ENCODE measurements at regions not wholly inside any gene's neighbourhood (a gene's known extent, or its start where the extent isn't known, plus 50 kb on each side); places are given as distances from the start of the nearest gene placed in this dataset.

GRCh38 chr5:100311806-100312205 is 223.4 kb upstream of the FAM174A start:
- no peak overlapping the region for H3K4me2 ChIP-seq (ENCODE audit: low read depth, low read length)
- peak; percentile 23 for DNase-seq
- H3K79me2 ChIP-seq (ENCODE audit: low read length), result no peaks in the 10 kb centered on the region
- H3K27me3 ChIP-seq (replicated peaks; ENCODE audit: insufficient read depth, low read length), result no peaks in the 10 kb centered on the region
- H3K27ac ChIP-seq (ENCODE audit: low read length), result no peak overlapping the region
- no peak overlapping the region for H2AFZ ChIP-seq (ENCODE audit: low read length)
- no peaks in the 10 kb centered on the region for H3F3A ChIP-seq (ENCODE audit: insufficient read depth, low read length)
- H3K36me3 ChIP-seq (replicated peaks; ENCODE audit: insufficient read depth, low read length), result no peaks in the 10 kb centered on the region
- no peaks in the 10 kb centered on the region for H3K4me1 ChIP-seq (ENCODE audit: low read length)
- no peaks in the 10 kb centered on the region for H4K20me1 ChIP-seq (ENCODE audit: insufficient read depth, low read length)
- no peak for TF ChIP-seq EZH2phosphoT487 (IDR thresholded peaks at IDR 0.05; ENCODE audit: low read length)
- TF ChIP-seq CTCF (IDR thresholded peaks at IDR 0.05; ENCODE audit: low read length), result peak; percentile 31
- TF ChIP-seq EZH2 (optimal IDR thresholded peaks at IDR 0.05; ENCODE audit: low read depth, low read length), result no peak
- no peaks in the 10 kb centered on the region for H3K9me3 ChIP-seq (replicated peaks; ENCODE audit: insufficient read depth, low read length)
- no peaks in the 10 kb centered on the region for H3K9me2 ChIP-seq (replicated peaks; ENCODE audit: insufficient read depth, low read length)
- no peak overlapping the region for H3K9ac ChIP-seq (ENCODE audit: low read length)
- H3K4me3 ChIP-seq (ENCODE audit: low read length), result no peak overlapping the region

GRCh38 chr5:100306000-100306399 is 229.2 kb upstream of the FAM174A start:
- H3K4me3 ChIP-seq (ENCODE audit: low read length), result no peak overlapping the region
- no peaks in the 10 kb centered on the region for H3F3A ChIP-seq (ENCODE audit: insufficient read depth, low read length)
- no peaks in the 10 kb centered on the region for H4K20me1 ChIP-seq (ENCODE audit: insufficient read depth, low read length)
- no peaks in the 10 kb centered on the region for H3K27me3 ChIP-seq (replicated peaks; ENCODE audit: insufficient read depth, low read length)
- H2AFZ ChIP-seq (ENCODE audit: low read length), result no peak overlapping the region
- no peaks in the 10 kb centered on the region for H3K4me1 ChIP-seq (ENCODE audit: low read length)
- H3K36me3 ChIP-seq (replicated peaks; ENCODE audit: insufficient read depth, low read length), result no peaks in the 10 kb centered on the region
- no peaks in the 10 kb centered on the region for H3K9me2 ChIP-seq (replicated peaks; ENCODE audit: insufficient read depth, low read length)
- H3K79me2 ChIP-seq (ENCODE audit: low read length), result no peaks in the 10 kb centered on the region
- no peak overlapping the region for H3K27ac ChIP-seq (ENCODE audit: low read length)
- H3K9me3 ChIP-seq (replicated peaks; ENCODE audit: insufficient read depth, low read length), result no peaks in the 10 kb centered on the region
- DNase-seq, result no peak
- TF ChIP-seq EZH2 (optimal IDR thresholded peaks at IDR 0.05; ENCODE audit: low read depth, low read length) (no peak), CTCF (IDR thresholded peaks at IDR 0.05; ENCODE audit: low read length) (no peak), EZH2phosphoT487 (IDR thresholded peaks at IDR 0.05; ENCODE audit: low read length) (no peak)
- no peak overlapping the region for H3K4me2 ChIP-seq (ENCODE audit: low read depth, low read length)
- H3K9ac ChIP-seq (ENCODE audit: low read length), result no peak overlapping the region

- no peak overlapping the region for H3K4me3 ChIP-seq (ENCODE audit: low read length)
- no peaks in the 10 kb centered on the region for H3K9me2 ChIP-seq (replicated peaks; ENCODE audit: insufficient read depth, low read length)
- no peak overlapping the region for H3K27ac ChIP-seq (ENCODE audit: low read length)
Observed at GRCh38 chr5:100303216-100303615, 232.0 kb upstream of the FAM174A start.

More at GRCh38 chr5:100303216-100303615, 232.0 kb upstream of the FAM174A start:
- Histone ChIP-seq H3K9ac (ENCODE audit: low read length) (no peak overlapping the region), H3K27me3 (replicated peaks; ENCODE audit: insufficient read depth, low read length) (no peaks in the 10 kb centered on the region), H3K4me2 (ENCODE audit: low read depth, low read length) (no peak overlapping the region), H4K20me1 (ENCODE audit: insufficient read depth, low read length) (no peaks in the 10 kb centered on the region), H3K79me2 (ENCODE audit: low read length) (no peaks in the 10 kb centered on the region), H3K9me3 (replicated peaks; ENCODE audit: insufficient read depth, low read length) (no peaks in the 10 kb centered on the region), H3K36me3 (replicated peaks; ENCODE audit: insufficient read depth, low read length) (no peaks in the 10 kb centered on the region), H2AFZ (ENCODE audit: low read length) (no peak overlapping the region), H3F3A (ENCODE audit: insufficient read depth, low read length) (no peaks in the 10 kb centered on the region), H3K4me1 (ENCODE audit: low read length) (no peaks in the 10 kb centered on the region)
- DNase-seq, result no peak
- TF ChIP-seq EZH2 (optimal IDR thresholded peaks at IDR 0.05; ENCODE audit: low read depth, low read length) (no peak), CTCF (IDR thresholded peaks at IDR 0.05; ENCODE audit: low read length) (no peak), EZH2phosphoT487 (IDR thresholded peaks at IDR 0.05; ENCODE audit: low read length) (no peak)

Measured in MM.1S (cell line).